ENCODE measurements at regions not wholly inside any gene's neighbourhood (a gene's known extent, or its start where the extent isn't known, plus 50 kb on each side); places are given as distances from the start of the nearest gene placed in this dataset.
A peak's percentile ranks its signal among the peaks of the same experiment; 100 is the strongest.

DNA sequence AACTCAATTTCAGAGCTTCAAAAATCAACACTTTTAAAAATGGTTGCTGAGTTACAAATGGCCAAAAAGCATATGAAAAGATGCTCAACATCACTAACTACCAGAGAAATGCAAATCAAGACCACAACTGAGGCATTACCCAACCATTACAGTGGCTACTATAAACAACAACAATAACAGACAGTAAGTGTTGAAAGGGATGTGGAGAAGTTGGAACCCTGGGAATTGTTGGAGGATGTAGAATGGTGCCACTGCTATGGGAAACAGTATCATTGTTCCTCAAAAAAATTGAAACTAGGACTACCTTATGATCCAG, 173.3 kb upstream of the SPRED2 start:
- Histone ChIP-seq H3K27ac (ENCODE audit: low read length) (peak overlapping the region; percentile 71; the same call in 1 of the 2 replicates), H3K9ac (ENCODE audit: low read length) (no peak overlapping the region), H4K20me1 (ENCODE audit: insufficient read depth, low read length) (no peaks in the 10 kb centered on the region), H3K4me3 (ENCODE audit: low read length) (peak overlapping the region; percentile 12), H3K27me3 (replicated peaks; ENCODE audit: insufficient read depth, low read length) (no peaks in the 10 kb centered on the region), H3K4me2 (ENCODE audit: low read depth, low read length) (peak overlapping the region; percentile 71), H3K4me1 (ENCODE audit: low read length) (peaks cover 31% of the 10 kb centered on the region), H3K36me3 (replicated peaks; ENCODE audit: insufficient read depth, low read length) (no peaks in the 10 kb centered on the region), H3K79me2 (ENCODE audit: low read length) (no peaks in the 10 kb centered on the region), H3K9me3 (replicated peaks; ENCODE audit: insufficient read depth, low read length) (no peaks in the 10 kb centered on the region), H3K9me2 (replicated peaks; ENCODE audit: insufficient read depth, low read length) (no peaks in the 10 kb centered on the region), H2AFZ (ENCODE audit: low read length) (peak overlapping the region; percentile 37), H3F3A (ENCODE audit: insufficient read depth, low read length) (peaks cover 10% of the 10 kb centered on the region)
- TF ChIP-seq, protein P1, sequence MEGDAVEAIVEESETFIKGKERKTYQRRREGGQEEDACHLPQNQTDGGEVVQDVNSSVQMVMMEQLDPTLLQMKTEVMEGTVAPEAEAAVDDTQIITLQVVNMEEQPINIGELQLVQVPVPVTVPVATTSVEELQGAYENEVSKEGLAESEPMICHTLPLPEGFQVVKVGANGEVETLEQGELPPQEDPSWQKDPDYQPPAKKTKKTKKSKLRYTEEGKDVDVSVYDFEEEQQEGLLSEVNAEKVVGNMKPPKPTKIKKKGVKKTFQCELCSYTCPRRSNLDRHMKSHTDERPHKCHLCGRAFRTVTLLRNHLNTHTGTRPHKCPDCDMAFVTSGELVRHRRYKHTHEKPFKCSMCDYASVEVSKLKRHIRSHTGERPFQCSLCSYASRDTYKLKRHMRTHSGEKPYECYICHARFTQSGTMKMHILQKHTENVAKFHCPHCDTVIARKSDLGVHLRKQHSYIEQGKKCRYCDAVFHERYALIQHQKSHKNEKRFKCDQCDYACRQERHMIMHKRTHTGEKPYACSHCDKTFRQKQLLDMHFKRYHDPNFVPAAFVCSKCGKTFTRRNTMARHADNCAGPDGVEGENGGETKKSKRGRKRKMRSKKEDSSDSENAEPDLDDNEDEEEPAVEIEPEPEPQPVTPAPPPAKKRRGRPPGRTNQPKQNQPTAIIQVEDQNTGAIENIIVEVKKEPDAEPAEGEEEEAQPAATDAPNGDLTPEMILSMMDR (IDR thresholded peaks at IDR 0.05; ENCODE audit: low read length): no peak
- no peak for TF ChIP-seq EZH2 (optimal IDR thresholded peaks at IDR 0.05; ENCODE audit: low read depth, low read length)
- TF ChIP-seq EZH2phosphoT487 (IDR thresholded peaks at IDR 0.05; ENCODE audit: low read length): no peak
- peak; percentile 14 for DNase-seq

DNA sequence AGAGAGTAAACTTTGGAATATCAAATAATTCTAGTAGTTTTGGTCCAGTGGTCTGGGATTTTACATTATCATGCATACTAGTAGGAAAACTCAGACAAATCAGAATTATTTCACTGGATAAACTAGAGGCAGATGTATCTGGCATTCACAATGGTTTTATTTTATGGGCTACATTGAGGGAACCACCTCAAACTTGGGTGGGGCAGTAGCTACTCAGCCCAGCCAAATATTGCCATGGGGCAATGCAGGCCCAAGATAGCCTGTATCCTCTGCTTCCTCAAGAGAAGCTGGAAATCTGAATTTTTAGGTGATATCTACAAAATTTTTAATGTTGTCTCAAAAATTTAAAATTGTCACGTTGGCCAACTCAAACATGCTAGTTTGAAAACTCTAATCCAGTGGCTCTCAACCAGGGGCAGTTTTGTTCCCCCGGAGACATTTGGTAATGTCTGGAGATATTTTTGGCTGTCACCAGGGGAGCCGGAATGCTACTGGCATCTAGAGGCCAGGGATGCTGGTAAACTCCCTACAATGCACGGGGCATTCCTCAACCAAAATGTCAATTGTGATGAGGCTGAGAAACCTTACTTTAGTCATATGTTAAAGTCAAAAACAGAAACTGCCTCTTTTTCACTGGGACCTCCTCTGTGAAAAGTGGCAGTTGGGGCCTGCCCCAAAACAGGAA, 172.8 kb upstream of the SPRED2 start:
- H3K4me1 ChIP-seq (ENCODE audit: low read length): peaks cover 31% of the 10 kb centered on the region
- peak overlapping the region; percentile 71; the same call in 1 of the 2 replicates for H3K27ac ChIP-seq (ENCODE audit: low read length)
- no peak for DNase-seq
- no peaks in the 10 kb centered on the region for H4K20me1 ChIP-seq (ENCODE audit: insufficient read depth, low read length)
- H3F3A ChIP-seq (ENCODE audit: insufficient read depth, low read length): peaks cover 10% of the 10 kb centered on the region
- no peaks in the 10 kb centered on the region for H3K27me3 ChIP-seq (replicated peaks; ENCODE audit: insufficient read depth, low read length)
- H3K4me2 ChIP-seq (ENCODE audit: low read depth, low read length): peak overlapping the region; percentile 71
- H3K9me2 ChIP-seq (replicated peaks; ENCODE audit: insufficient read depth, low read length): no peaks in the 10 kb centered on the region
- no peak overlapping the region for H2AFZ ChIP-seq (ENCODE audit: low read length)
- H3K36me3 ChIP-seq (replicated peaks; ENCODE audit: insufficient read depth, low read length): no peaks in the 10 kb centered on the region
- H3K9me3 ChIP-seq (replicated peaks; ENCODE audit: insufficient read depth, low read length): no peaks in the 10 kb centered on the region
- no peak for TF ChIP-seq EZH2phosphoT487 (IDR thresholded peaks at IDR 0.05; ENCODE audit: low read length)
- no peak for TF ChIP-seq EZH2 (optimal IDR thresholded peaks at IDR 0.05; ENCODE audit: low read depth, low read length)
- TF ChIP-seq, protein P1 (IDR thresholded peaks at IDR 0.05; ENCODE audit: low read length): no peak
- H3K9ac ChIP-seq (ENCODE audit: low read length): no peak overlapping the region
- no peaks in the 10 kb centered on the region for H3K79me2 ChIP-seq (ENCODE audit: low read length)
- no peak overlapping the region for H3K4me3 ChIP-seq (ENCODE audit: low read length)

GRCh38 chr2:65604246-65604645, 171.8 kb upstream of the SPRED2 start:
- Histone ChIP-seq H3K9me2 (replicated peaks; ENCODE audit: insufficient read depth, low read length) (no peaks in the 10 kb centered on the region), H3K9ac (ENCODE audit: low read length) (no peak overlapping the region), H3K79me2 (ENCODE audit: low read length) (no peaks in the 10 kb centered on the region), H3K9me3 (replicated peaks; ENCODE audit: insufficient read depth, low read length) (no peaks in the 10 kb centered on the region), H2AFZ (ENCODE audit: low read length) (no peak overlapping the region), H4K20me1 (ENCODE audit: insufficient read depth, low read length) (no peaks in the 10 kb centered on the region), H3K4me3 (ENCODE audit: low read length) (no peak overlapping the region), H3K36me3 (replicated peaks; ENCODE audit: insufficient read depth, low read length) (no peaks in the 10 kb centered on the region), H3K27me3 (replicated peaks; ENCODE audit: insufficient read depth, low read length) (no peaks in the 10 kb centered on the region), H3F3A (ENCODE audit: insufficient read depth, low read length) (peaks cover 10% of the 10 kb centered on the region), H3K27ac (ENCODE audit: low read length) (no peak overlapping the region), H3K4me2 (ENCODE audit: low read depth, low read length) (no peak overlapping the region), H3K4me1 (ENCODE audit: low read length) (peaks cover 31% of the 10 kb centered on the region)
- TF ChIP-seq, protein P1 (IDR thresholded peaks at IDR 0.05; ENCODE audit: low read length): no peak
- no peak for TF ChIP-seq EZH2 (optimal IDR thresholded peaks at IDR 0.05; ENCODE audit: low read depth, low read length)
- TF ChIP-seq EZH2phosphoT487 (IDR thresholded peaks at IDR 0.05; ENCODE audit: low read length): no peak
- no peak for DNase-seq
